SK-MEL-5 (cell line): ENCODE measurements at regions not wholly inside any gene's neighbourhood (a gene's known extent, or its start where the extent isn't known, plus 50 kb on each side); places are given as distances from the start of the nearest gene placed in this dataset.
"Not testable (repeated sequence)": the region's sequence is repeated elsewhere in the genome, so short reads cannot be mapped to it uniquely, and the experiment has no call there.

ENCODE experiments used
- DNase-seq: peaks from one replicate; pipeline ENCODE4 v3.0.0-alpha.2; 2016; ENCODE audit warnings: low read depth, low spot score
- in situ Hi-C: cut with HindIII; loops from 2 replicates; pipeline ENCODE4 v1.10.0; 2016; ENCODE audit warnings: low sequenced_read_pairs, high pct_unique_total_duplicates, low pct_unique_long_range_greater_than_20kb

DNA sequence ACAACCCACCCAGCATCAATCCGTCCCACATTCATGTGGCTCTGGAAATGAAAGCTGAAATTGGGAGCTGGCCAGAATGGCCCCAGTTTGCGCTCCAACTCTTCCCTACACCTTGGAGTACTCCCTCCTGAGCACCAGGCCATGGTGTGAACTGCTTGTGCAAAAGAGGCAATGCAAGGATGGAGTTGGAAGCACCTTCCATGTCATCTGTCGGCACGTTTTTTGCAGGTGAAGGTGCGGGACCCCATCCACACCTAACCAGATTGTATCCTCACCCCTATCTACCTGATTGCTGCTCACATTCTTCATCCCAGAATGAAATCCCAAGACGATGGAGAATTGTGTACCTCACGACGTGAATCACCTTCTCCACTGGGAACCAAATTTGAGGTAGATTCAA is 136.6 kb upstream of the WSB1 start:
- no peak for DNase-seq
- in situ Hi-C loops, result no loop called here

DNA sequence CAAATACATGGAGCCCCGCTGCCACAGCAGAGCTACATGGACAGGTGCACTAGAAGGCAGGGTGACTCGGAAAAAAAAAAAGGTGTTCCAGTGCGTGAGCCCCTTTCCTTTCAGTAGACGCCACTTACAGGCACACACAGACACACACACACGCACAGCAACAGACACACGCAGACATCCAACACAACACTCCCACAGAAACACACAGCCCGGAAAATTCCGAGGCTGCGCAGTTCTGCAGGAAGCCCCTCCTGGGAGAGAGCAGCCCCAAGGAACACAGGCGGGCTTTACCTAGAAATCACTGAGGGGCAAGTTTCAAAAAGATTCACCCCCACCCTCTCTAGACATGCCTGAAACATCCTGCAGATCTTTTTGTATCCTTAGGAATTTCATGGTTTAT is 136.0 kb upstream of the WSB1 start:
- no peak for DNase-seq
- in situ Hi-C loops, result no loop called here

DNA sequence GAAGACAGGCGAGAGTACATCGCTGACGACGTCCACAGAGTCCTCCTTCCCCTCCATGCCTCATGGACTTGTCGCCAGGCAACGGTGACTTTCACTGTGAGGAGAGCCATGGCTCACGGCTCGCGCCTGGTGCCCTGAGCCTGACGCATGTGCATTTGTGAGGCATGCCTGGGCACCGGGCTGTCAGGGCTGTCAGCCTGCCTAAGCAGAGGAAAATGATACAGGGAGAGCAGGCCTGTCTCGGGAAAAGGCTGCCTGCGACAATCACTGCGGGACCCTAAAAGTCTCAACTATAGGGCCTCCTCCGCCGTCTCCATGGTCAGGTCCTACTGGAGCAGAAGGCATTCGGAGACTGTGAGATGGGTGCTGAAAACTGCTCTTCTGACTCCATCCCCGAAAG is 135.5 kb upstream of the WSB1 start:
- DNase-seq, result no peak
- in situ Hi-C loops, result no loop called here

DNA sequence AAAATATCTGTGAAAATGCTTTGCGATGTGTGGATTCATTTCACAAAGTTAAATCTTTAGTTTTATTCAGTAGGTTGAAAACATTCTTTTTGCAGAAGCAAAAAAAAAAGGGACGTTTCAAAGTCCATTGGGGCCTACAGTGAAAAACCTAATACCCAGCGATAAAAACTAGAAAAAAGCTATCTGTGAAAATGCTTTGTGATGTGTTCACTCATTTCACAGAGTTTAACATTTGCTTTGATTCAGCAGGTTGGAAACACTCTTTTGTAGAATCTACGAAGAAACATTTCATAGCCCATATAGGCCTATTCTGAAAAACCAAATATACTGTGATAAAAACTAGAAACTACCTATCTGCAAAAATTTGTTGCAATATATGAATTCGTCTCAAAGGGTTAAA is 113.6 kb upstream of the WSB1 start:
- in situ Hi-C loops, result no loop called here
- no peak for DNase-seq

GRCh38 chr17:27181379-27181925 is 112.5 kb upstream of the WSB1 start:
- in situ Hi-C loops, DNase-seq: not testable (repeated sequence)

GRCh38 chr17:27181935-27182334 is 112.0 kb upstream of the WSB1 start:
- no peak for DNase-seq
- in situ Hi-C loops, result no loop called here

- peak; percentile 48 for DNase-seq
- in situ Hi-C loops, result not testable (repeated sequence)
Measured at GRCh38 chr17:27197505-27197904, 96.4 kb upstream of the WSB1 start.

GRCh38 chr17:27199948-27200347 is 94.0 kb upstream of the WSB1 start:
- no peak for DNase-seq
- in situ Hi-C loops, result no loop called here

GRCh38 chr17:27200476-27200875 is 93.4 kb upstream of the WSB1 start:
- in situ Hi-C loops, result no loop called here
- DNase-seq, result no peak

GRCh38 chr17:27203241-27203640 is 90.7 kb upstream of the WSB1 start:
- in situ Hi-C loops, result no loop called here
- DNase-seq, result no peak

GRCh38 chr17:27206447-27206846 is 87.5 kb upstream of the WSB1 start:
- in situ Hi-C loops, result no loop called here
- peak; percentile 61 for DNase-seq

- in situ Hi-C loops, result no loop called here
- peak; percentile 56 for DNase-seq
Measured at GRCh38 chr17:27207073-27207513, 86.8 kb upstream of the WSB1 start.

- DNase-seq, in situ Hi-C loops: not testable (repeated sequence)
Measured at GRCh38 chr17:27208370-27208769, 85.5 kb upstream of the WSB1 start.

GRCh38 chr17:27209316-27209715 is 84.6 kb upstream of the WSB1 start:
- no peak for DNase-seq
- in situ Hi-C loops, result no loop called here

DNA sequence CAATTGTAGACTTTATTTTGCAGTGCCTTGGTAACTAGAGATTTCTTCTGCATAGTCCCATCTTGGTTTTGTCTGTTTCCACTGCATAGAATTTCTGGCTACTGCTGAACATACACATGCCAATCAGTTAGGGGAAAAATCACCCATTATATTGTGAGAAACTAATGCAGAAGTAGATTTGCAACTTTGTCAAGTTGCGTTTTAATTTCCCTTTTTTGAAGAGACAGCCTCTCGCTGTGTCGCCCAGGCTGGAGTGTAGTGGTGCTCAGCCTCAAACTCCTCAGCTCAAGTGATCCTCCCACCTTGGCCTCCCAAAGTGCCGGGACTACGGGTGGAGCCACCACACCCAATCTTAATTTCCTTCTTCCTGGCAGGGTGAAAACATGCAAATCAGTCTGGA is 83.1 kb upstream of the WSB1 start:
- in situ Hi-C loops, DNase-seq: not testable (repeated sequence)

- in situ Hi-C loops, result no loop called here
- DNase-seq, result no peak
Measured at GRCh38 chr17:27216836-27217235, 77.1 kb upstream of the WSB1 start.

DNA sequence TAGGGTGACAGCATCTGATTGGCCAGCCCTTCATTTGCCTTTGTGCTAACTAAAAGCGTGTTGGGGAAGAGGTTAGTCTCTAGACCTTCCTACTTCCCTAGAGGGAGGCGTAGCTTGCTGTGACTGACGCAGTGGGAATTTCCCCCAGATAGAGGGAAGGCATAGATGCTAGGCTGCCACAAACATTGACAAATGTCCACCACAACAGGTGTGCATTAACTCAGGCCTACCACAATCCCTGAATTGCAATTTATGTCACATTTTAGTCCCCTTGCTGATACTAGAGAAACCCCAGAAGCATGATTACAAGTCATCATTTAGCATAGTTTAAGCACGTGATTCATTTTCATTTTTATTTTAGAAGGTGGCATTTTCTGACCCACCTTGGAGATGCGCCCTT is 76.3 kb upstream of the WSB1 start:
- no peak for DNase-seq
- in situ Hi-C loops, result no loop called here

GRCh38 chr17:27218041-27218440 is 75.9 kb upstream of the WSB1 start:
- DNase-seq, result no peak
- in situ Hi-C loops, result no loop called here

DNA sequence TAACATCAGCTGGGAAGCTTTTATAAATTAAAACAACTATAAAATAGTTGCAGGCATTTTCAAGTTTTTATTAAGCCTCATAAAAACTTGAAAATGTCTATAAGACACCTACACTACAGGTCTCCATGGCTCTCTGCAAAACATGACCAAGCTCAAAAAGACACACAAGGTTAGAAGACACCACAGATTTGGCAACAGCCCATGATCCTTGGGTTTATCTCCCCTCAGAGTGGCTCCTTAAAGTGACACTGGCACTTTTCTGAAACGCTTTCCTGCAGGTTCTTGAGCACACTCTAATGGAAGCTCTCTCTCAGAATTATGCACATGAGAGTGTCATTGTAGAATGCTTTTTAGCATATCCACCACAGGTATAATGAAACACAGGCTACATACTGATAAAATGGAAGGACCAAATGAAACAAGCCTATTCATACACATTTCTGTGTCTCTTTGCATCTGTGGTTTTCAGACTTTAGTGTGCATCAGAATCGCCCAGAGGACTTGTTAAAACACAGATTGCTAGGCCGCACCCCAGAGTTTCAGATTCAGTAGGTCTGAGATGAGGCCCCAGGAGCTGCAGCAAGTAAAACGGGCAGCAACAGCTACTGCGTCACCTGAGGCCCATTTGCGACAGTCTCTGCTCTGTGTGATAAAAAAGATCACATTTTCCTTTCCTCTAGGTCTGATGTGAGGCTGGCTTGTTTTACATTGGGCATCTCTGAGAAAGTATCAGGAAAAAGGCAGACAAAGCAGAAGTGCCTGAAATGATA is 75.0 kb upstream of the WSB1 start:
- in situ Hi-C loops, result no loop called here
- no peak for DNase-seq
